GM12864 (cell line): ENCODE measurements at regions not wholly inside any gene's neighbourhood (a gene's known extent, or its start where the extent isn't known, plus 50 kb on each side); places are given as distances from the start of the nearest gene placed in this dataset.

Experiments used
- DNase-seq: peaks from one replicate; pipeline ENCODE4 v3.0.0-alpha.2; 2011; ENCODE audit warnings: low read depth
- H3K4me3 ChIP-seq: 2 replicates; pipeline ENCODE4 v1.5.1; 2011; ENCODE audit warnings: mild to moderate bottlenecking, low read depth, low read length, control low read depth
- CTCF ChIP-seq: IDR thresholded peaks from 2 replicates; pipeline ENCODE4 v1.5.1; 2011; ENCODE audit warnings: low read depth, mild to moderate bottlenecking, moderate library complexity, low read length, control low read depth, inconsistent platforms; ENCODE audit errors: missing control alignments

DNA sequence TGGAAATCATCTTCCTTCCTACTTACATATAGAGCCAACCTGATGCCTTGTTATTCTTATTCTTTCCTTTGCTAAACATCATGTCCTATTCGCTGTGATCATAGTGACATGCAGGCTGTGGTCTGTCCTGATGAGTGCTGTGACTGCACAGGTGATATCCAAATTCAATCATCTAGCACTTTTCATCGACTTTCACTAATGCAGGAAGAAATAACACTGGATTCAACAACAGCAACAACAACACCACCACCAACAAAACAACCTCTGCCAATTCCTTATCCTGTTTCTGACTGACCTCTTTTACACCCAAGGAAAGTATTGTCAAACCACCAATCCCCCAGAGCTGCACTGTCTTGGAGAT lies 203.2 kb upstream of the PHYHIPL start:
- H3K4me3 ChIP-seq, result no peak overlapping the region
- TF ChIP-seq CTCF, result no peak
- no peak for DNase-seq

DNA sequence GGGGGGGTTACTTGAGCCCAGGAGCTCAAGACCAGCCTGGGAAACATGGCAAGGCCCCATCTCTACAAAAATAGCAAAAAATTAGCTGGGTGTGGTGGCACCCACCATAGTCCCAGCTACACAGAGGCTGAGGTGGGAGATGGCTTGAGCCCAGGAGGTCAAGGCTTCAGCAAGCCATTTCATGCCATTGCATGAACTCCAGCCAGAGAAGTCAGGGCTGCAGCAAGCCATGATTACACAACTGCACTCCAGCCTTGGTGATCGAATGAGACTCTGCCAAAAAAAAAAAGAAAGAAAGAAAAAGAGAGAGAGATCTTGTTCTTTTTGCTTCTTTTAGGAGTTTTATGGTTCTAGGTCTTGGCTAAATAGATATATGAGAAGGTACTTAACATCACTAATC lies 200.2 kb upstream of the PHYHIPL start:
- no peak for TF ChIP-seq CTCF
- no peak for DNase-seq

GRCh38 chr10:58979711-58980110 lies 196.7 kb upstream of the PHYHIPL start:
- H3K4me3 ChIP-seq, result no peak overlapping the region
- DNase-seq, result no peak
- no peak for TF ChIP-seq CTCF

More for the DNA sequence above, 200.2 kb upstream of the PHYHIPL start:
- H3K4me3 ChIP-seq, result no peak overlapping the region

DNA sequence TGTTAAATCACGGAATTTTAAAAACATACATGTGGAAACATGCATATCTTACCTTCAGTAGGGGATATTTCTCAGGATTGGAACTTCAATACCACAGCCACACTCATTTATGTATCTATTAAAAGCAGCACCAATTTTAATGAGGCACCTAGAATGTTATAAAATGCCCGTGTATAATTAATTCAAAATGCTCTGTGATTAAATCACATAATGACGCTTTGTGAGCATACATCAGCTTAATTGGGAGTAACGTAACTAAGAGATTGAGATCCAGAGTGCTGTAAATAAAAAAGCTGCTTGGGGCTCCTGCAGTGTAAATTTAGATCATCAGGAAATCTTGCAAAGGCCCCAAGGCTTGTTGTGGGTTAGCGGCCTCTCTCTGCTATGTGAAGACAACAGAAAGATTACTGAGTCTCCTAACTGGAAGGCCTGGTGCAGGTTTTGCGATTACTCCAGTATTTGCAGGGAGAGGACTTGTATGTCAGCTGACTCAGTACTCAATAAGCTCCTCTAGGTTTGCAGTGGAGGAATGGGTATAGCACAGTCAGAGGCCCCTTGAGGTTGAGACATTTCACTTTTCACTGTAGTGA lies 195.5 kb upstream of the PHYHIPL start:
- no peak for DNase-seq
- TF ChIP-seq CTCF, result no peak
- H3K4me3 ChIP-seq, result no peak overlapping the region

GRCh38 chr10:58981846-58982245 lies 194.6 kb upstream of the PHYHIPL start:
- no peak for DNase-seq
- TF ChIP-seq CTCF, result no peak
- no peak overlapping the region for H3K4me3 ChIP-seq

DNA sequence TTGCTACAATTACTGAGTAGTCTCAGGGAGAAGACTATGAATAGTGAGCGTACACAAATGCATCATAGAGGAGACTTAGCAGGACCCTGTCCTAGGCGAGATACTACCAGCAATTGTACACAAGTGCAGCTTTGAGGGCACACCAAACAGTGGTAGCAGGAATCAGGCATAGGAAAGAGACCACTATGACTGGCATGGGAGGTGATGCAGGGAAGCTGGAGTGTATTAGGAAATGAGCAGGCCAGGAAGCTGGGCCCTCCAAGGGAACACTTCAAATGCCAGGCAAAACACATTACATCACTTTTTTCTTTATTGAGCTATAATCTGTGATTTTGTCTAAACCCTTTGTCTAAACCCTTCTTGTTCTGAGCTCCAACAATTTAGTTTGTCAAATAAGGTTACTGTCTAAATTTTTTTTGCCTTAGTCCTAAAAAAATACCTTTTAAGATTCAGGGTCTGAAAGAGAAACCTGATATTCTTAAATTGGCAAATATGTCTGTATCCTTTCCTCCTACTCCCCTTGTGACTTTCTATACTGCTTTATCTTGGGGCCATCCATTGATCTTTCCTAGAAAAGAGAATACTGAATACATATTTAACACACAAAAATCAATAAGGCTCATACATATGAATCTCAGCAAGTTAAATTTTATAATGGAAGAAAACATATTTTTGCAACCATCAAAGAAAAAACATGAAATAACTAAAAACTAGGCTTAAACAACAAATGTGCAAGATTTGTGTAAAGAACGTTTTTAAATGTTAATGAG lies 193.8 kb upstream of the PHYHIPL start:
- no peak for TF ChIP-seq CTCF
- no peak for DNase-seq

DNA sequence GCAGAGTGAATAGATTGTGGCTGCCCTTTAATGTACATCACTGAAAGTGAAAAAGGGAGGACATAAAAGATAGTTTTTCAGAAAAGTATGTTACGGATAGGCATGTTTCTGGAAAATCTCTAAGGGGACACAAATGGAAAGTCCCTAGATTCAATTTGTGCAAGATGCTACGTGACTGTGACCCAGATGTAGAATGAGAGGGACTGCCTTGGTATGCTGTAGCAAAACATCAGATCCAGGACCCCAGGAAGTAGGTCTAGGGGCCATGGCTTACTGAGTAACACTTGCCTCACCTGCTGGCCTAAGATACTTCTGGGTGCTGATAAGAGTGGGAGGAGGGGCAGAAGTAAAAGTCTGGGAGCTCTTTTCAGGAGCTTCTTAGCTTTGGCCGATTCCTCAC lies 191.2 kb upstream of the PHYHIPL start:
- no peak overlapping the region for H3K4me3 ChIP-seq
- no peak for DNase-seq
- TF ChIP-seq CTCF, result no peak

More for the DNA sequence above, 193.8 kb upstream of the PHYHIPL start:
- H3K4me3 ChIP-seq, result no peak overlapping the region
